GM21576 (cell line): ENCODE measurements at regions not wholly inside any gene's neighbourhood (a gene's known extent, or its start where the extent isn't known, plus 50 kb on each side); places are given as distances from the start of the nearest gene placed in this dataset.

Experiments used
- ATAC-seq: cut with Tn5 transposase; IDR thresholded peaks from one replicate; pipeline ENCODE4 v1.9.1; 2021; ENCODE audit warnings: mild to moderate bottlenecking, moderate library complexity; ENCODE audit not compliant: unreplicated experiment

- ATAC-seq: no peak
Observed at GRCh38 chr4:65139998-65140397, 530.3 kb downstream of the EPHA5 start.

- ATAC-seq: no peak
Observed at GRCh38 chr4:65126200-65126599, 544.1 kb downstream of the EPHA5 start.

- ATAC-seq: no peak
Observed at GRCh38 chr4:65120287-65120686, 550.0 kb downstream of the EPHA5 start.

DNA sequence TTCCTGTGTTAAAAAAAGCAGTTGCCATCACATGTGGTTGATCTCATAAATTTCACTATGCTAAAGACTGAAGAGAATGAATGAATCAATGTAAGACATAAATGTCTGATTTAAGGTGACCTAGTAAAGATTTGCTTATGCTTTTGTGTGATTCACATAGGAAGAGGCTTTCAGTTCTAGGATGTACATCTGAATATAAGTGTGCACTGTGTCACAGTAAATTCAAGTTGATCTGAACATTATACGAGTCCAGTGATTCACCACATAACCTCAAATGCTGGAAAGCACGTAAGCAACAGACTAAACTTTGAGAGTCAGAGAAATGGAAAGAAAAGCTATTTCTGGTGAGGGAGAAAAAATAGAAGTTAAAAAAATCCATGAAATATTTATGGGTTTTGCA lies 567.9 kb downstream of the EPHA5 start:
- ATAC-seq: no peak

DNA sequence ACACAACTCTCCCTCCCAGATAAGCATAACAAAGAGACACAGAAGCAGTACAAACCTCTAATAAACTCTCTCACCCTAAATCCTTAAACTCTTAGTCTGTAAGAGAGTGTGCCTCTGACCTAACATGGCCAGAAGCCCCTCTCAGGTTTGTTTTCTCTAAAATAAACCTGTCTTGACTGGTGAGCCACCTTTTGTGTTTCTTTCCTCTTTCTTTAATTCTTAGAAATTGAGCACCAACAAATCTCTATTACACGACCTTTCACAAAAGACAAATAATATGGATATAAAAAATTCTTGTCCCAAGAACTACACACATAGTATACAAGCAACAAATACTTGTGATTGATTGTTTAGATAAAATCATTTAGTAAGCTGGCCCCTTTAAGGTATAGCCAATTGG lies 573.7 kb downstream of the EPHA5 start:
- no peak for ATAC-seq

- ATAC-seq: no peak
Observed at GRCh38 chr4:65089666-65090065, 580.6 kb downstream of the EPHA5 start.

DNA sequence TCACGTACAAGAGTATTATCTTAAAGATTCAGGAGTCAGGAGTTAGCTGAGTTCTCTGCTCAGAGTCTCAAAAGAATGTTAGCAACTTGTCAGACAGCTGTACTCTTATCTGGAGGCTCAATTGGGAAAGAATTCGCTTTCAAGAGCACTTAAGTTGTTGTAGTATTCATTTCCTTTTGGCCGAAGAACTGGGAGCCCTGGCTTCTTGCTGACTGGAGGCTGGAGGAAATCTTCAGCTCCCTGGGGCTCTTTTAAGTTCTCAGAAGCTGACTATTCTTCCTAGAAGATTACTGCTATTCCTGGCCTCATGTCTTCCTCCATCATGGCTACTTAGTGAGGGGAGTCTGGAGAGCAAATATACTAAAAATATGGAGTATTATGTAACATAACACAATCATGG lies 587.2 kb downstream of the EPHA5 start:
- ATAC-seq: no peak

DNA sequence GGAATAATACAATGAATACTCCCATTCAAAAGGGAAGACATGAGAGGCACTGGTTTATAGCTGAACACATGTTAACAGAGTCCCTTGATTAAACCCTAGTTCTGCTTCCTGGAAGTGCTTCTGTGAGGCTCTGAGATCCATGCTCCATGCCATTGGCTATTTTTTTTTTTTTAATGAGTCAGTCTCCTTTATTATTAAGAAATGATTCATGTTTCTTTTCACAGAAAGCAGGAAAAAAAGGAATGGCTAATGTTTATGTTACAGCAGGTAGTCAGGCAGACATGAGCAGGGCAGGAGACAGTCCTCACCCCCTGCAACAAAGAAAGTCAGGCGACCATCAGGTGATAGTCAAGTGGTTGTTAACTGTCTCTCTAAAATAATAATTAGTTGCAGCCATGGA lies 598.7 kb downstream of the EPHA5 start:
- no peak for ATAC-seq

- no peak for ATAC-seq
Observed at GRCh38 chr4:65069177-65069576, 601.1 kb downstream of the EPHA5 start.

GRCh38 chr4:65066106-65066505 lies 604.2 kb downstream of the EPHA5 start:
- no peak for ATAC-seq

- ATAC-seq: no peak
Observed at GRCh38 chr4:65063601-65064000, 606.7 kb downstream of the EPHA5 start.

DNA sequence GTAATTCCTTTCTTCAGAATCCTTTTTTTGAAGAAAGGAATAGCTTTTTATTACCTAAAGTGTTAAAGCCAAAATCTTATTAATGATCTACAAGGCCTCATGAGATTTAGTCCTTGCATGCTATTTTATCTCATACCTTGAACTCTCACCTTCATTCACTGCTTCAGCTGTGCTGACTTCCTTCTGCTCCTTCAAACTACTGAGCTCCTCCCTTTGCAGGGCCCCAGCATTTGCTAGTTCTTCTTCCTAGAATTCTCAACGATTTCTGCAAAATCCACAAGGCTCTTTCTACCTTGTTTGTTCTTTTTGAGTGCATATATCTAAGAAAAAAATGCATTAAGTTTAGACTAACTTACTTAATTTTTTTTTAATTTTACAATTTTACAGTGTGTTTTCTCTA lies 619.5 kb downstream of the EPHA5 start:
- no peak for ATAC-seq

DNA sequence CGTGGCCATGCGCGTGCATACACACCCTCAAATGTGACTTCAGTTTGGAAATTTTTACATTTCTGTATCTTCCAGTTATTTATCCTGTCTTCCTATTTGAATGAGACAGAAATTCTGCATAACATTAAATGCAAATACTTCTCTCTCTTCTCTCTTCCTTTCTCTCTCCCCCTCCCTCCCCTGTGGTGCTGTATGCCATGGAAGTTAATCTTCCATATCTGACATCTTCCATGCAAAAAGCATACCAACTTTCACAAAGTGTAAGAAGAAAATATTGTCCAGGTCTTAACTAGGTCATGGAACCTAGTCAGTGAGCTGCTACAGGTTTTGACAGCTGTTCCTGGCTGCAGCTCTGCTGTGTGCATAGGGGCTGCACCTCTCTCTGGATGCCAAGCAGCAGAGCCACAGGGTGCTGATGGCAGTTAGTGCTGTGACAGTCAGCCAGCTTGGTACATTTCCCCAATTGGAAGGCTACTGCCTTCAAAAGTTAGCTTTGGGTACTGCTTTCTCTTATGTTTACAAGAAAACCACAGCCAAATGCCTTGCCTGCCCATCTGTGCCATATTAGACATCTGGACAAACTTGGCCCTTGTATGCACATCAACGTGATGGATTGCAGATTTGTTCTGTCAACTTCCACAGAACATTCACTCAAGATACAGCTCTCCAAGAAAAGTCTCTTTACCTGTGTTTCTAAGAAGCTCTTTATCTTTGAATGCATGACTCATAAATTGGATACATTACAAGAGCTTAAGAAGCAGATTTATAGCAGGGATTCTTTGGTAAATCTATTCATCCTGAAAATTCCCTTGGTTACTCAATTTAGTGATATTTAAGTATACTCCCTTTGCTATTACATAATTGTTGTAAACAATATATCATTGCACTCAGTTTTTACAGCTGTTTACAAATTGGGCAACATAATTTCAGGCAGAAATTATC lies 623.8 kb downstream of the EPHA5 start:
- ATAC-seq: no peak

- ATAC-seq: no peak
Observed at GRCh38 chr4:65033899-65034298, 624.6 kb upstream of the TECRL start.

- no peak for ATAC-seq
Observed at GRCh38 chr4:65028592-65028991, 619.3 kb upstream of the TECRL start.

GRCh38 chr4:65023883-65024670 lies 614.8 kb upstream of the TECRL start:
- ATAC-seq: no peak

GRCh38 chr4:65023081-65023480 lies 613.8 kb upstream of the TECRL start:
- no peak for ATAC-seq

DNA sequence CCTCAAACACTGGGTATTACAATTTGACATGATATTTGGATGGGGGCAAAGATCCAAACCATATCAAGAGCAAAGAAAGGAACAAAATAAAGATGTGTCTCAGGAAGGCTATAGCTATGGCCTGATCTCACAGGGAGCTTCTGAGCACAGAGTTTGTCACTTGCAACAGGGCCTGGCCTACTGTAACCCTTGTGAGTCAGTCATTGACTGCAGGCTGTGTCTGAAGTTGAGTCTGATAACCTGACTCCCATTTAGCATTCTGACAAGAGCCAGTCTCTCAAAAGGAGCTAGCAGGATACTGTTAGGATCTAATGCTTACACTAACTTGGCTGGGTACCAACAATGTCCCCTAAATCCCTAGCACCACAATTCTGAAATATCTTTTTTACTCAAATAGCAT lies 612.5 kb upstream of the TECRL start:
- no peak for ATAC-seq

DNA sequence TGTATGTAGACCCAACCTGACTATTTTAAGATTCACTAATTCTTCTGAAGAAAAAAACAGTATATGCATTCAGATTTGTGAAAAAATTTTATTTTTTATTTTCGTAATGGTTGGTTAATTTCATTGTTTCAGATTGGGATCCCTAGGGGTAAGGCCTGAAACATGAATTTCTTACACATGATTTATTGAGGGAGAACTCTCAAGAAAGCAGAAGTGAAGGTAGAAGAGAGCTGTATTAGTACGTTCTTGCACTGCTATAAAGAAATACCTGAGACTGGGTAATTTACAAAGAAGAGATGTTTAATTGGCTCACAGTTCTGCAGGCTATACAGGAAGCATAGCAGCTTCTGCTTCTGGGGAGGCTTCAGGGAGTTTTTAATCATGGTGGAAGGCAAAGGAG lies 611.9 kb upstream of the TECRL start:
- no peak for ATAC-seq

DNA sequence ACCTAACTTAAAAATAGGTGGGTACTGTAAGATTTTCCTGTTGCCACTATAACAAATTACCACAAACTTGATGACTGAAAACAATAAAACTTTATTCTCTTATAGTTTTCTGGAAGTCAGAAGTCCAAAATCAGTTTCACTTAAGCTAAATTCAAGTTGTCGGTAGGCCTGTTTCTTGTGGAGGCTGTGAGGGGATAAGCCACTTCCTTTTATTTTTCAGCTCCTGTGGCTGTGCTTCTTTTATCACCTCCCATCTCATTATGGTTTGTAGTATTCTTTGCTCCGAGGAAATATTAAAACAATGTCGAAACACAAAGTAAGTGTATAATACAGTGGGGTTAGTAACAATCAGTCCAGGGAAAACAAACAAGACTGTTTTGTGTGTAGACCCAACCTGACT lies 610.5 kb upstream of the TECRL start:
- ATAC-seq: no peak

- ATAC-seq: no peak
Observed at GRCh38 chr4:65018313-65018712, 609.1 kb upstream of the TECRL start.

GRCh38 chr4:65014078-65014477 lies 604.8 kb upstream of the TECRL start:
- no peak for ATAC-seq
